ENCODE measurements at regions not wholly inside any gene's neighbourhood (a gene's known extent, or its start where the extent isn't known, plus 50 kb on each side); places are given as distances from the start of the nearest gene placed in this dataset.
A peak's percentile ranks its signal among the peaks of the same experiment; 100 is the strongest.

DNA sequence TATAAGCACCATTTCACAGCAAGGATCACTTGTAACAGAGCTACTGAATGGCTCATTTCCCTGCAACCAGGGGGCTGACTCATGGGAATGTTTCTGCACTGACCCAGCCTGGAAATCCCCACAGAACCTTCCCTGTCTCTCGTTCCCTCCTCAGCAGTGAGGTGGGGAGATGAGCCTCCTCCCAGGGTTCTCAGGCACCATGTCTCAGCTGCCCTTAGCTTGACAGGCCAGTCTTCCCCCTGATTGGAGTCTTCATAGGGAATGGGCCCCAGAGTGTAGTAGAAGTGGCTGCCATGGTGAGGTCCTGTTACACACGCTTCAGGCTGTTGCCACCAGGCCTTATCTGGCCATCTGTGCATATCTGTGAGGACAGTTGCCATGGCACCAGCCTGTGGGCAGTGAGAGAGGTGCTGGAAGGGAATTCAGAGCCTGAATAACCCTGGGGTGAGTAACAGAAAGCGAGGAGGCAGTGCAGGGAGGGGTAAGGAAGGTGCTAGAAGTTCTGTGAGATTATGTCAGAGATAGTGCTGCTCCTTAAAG is 324.4 kb downstream of the ENC1 start:
- H3K27ac Mint-ChIP-seq (ENCODE audit: unreplicated experiment) = peak overlapping the region; percentile 90
- no peak overlapping the region for H3K4me3 Mint-ChIP-seq (ENCODE audit: low read depth, unreplicated experiment)
- intact Hi-C loops (cut with micrococcal nuclease; ENCODE audit: unreplicated experiment) = loop anchor here (5.0 kb wide), 1 partner anchor 84 kb away; no protein-coding TSS in a partner anchor
- no peaks in the 10 kb centered on the region for H3K27me3 Mint-ChIP-seq (ENCODE audit: unreplicated experiment)
- CTCF ChIA-PET = interaction anchor here (0.8 to 2.2 kb wide), 4 partner anchors 9 to 327 kb away, joined by 3 to 5 read pairs (median 4); no protein-coding TSS in a partner anchor
- BruUV-seq (replicated peaks) = no TSS peak
- peaks cover 57% of the 10 kb centered on the region for H3K4me1 Mint-ChIP-seq (ENCODE audit: low read depth, unreplicated experiment)
- peak; percentile 83 for DNase-seq
- H3K36me3 Mint-ChIP-seq (ENCODE audit: insufficient read depth, unreplicated experiment) = no peaks in the 10 kb centered on the region
- TF ChIP-seq, protein P1, sequence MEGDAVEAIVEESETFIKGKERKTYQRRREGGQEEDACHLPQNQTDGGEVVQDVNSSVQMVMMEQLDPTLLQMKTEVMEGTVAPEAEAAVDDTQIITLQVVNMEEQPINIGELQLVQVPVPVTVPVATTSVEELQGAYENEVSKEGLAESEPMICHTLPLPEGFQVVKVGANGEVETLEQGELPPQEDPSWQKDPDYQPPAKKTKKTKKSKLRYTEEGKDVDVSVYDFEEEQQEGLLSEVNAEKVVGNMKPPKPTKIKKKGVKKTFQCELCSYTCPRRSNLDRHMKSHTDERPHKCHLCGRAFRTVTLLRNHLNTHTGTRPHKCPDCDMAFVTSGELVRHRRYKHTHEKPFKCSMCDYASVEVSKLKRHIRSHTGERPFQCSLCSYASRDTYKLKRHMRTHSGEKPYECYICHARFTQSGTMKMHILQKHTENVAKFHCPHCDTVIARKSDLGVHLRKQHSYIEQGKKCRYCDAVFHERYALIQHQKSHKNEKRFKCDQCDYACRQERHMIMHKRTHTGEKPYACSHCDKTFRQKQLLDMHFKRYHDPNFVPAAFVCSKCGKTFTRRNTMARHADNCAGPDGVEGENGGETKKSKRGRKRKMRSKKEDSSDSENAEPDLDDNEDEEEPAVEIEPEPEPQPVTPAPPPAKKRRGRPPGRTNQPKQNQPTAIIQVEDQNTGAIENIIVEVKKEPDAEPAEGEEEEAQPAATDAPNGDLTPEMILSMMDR (IDR thresholded peaks at IDR 0.05; ENCODE audit: unreplicated experiment) = no peak
- peaks cover 3% of the 10 kb centered on the region for H3K9me3 Mint-ChIP-seq (ENCODE audit: low read depth, unreplicated experiment)

DNA sequence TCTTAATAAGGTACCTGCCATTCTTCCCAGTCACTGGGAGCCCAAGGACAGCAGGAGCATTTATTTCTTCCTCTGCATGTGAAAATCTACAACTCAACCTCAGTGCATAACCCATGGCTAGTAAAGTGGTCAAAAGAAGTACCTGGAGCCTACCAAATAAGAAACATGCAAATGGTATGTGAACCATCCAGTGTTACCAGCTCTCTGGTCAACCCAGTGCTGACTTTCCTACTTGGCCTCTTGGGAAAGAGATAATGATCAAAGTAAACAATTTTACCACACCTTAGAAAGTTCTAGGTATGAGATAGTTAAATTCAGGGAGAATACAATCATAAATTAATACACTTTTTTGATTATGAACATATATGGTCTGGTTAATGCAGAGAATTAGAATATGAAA is 325.6 kb downstream of the ENC1 start:
- TF ChIP-seq, protein P1 (IDR thresholded peaks at IDR 0.05; ENCODE audit: unreplicated experiment) = no peak
- H3K27me3 Mint-ChIP-seq (ENCODE audit: unreplicated experiment) = no peaks in the 10 kb centered on the region
- peak overlapping the region; percentile 90 for H3K27ac Mint-ChIP-seq (ENCODE audit: unreplicated experiment)
- peak; percentile 40 for DNase-seq
- CTCF ChIA-PET = interaction anchor here (1.3 to 2.2 kb wide), 3 partner anchors 8 to 334 kb away, joined by 3 to 7 read pairs (median 5); no protein-coding TSS in a partner anchor
- H3K4me1 Mint-ChIP-seq (ENCODE audit: low read depth, unreplicated experiment) = peaks cover 47% of the 10 kb centered on the region
- intact Hi-C loops (cut with micrococcal nuclease; ENCODE audit: unreplicated experiment) = loop anchor here (5.0 kb wide), 1 partner anchor 83 kb away; no protein-coding TSS in a partner anchor
- H3K9me3 Mint-ChIP-seq (ENCODE audit: low read depth, unreplicated experiment) = peaks cover 3% of the 10 kb centered on the region
- no peak overlapping the region for H3K4me3 Mint-ChIP-seq (ENCODE audit: low read depth, unreplicated experiment)
- BruUV-seq (replicated peaks) = no TSS peak
- H3K36me3 Mint-ChIP-seq (ENCODE audit: insufficient read depth, unreplicated experiment) = no peaks in the 10 kb centered on the region

DNA sequence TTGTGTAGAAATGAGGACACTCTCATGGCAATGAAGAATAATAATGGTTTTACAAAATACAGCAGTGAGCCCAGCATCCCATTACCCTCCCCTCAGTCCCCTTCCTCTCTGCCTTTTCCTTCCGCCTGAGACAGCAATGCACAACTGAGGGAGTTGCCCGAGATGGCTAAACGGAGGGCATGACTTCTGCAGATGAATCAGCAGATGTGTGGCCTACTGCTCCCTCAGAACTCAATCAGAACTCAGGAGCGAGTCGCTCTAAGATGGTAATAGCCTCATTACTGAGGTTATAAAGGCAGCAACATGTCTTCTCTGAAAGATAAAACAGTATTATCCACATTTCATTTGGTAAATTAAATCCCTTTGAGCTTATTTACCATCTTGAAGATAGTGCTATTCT is 326.6 kb downstream of the ENC1 start:
- Mint-ChIP-seq H3K27me3 (ENCODE audit: unreplicated experiment) (no peaks in the 10 kb centered on the region), H3K4me1 (ENCODE audit: low read depth, unreplicated experiment) (peaks cover 43% of the 10 kb centered on the region), H3K4me3 (ENCODE audit: low read depth, unreplicated experiment) (no peak overlapping the region), H3K36me3 (ENCODE audit: insufficient read depth, unreplicated experiment) (no peaks in the 10 kb centered on the region), H3K27ac (ENCODE audit: unreplicated experiment) (no peak overlapping the region), H3K9me3 (ENCODE audit: low read depth, unreplicated experiment) (peaks cover 3% of the 10 kb centered on the region)
- no peak for DNase-seq
- BruUV-seq (replicated peaks) = no TSS peak
- intact Hi-C loops (cut with micrococcal nuclease; ENCODE audit: unreplicated experiment) = no loop called here
- CTCF ChIA-PET = interaction anchor here (1.5 kb wide), 1 partner anchor 335 kb away, joined by 7 read pairs; no protein-coding TSS in a partner anchor
- TF ChIP-seq, protein P1 (IDR thresholded peaks at IDR 0.05; ENCODE audit: unreplicated experiment) = no peak

DNA sequence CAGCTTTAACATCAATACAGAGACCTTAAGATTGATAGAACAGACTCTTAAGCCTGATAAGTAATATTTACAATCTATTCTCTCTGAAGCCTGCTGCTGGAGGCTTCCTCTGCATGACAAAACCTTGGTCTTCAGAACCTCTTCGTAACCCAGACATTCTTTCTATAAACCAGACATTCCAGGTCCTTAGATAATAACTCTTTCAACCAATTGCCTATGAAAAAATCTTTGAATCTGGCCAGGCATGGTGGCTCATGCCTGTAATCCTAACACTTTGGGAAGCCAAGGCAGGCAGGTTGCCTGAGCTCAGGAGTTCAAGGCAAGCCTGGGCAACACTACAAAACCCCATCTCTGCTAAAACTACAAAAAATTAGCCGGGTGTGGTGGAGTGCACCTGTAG is 327.8 kb downstream of the ENC1 start:
- no peaks in the 10 kb centered on the region for H3K36me3 Mint-ChIP-seq (ENCODE audit: insufficient read depth, unreplicated experiment)
- TF ChIP-seq, protein P1 (IDR thresholded peaks at IDR 0.05; ENCODE audit: unreplicated experiment) = no peak
- no peak for DNase-seq
- CTCF ChIA-PET = interaction anchor here (0.7 to 1.0 kb wide), 2 partner anchors 20 to 26 kb away, joined by 3 read pairs; no protein-coding TSS in a partner anchor
- no peaks in the 10 kb centered on the region for H3K27me3 Mint-ChIP-seq (ENCODE audit: unreplicated experiment)
- peaks cover 33% of the 10 kb centered on the region for H3K4me1 Mint-ChIP-seq (ENCODE audit: low read depth, unreplicated experiment)
- BruUV-seq (replicated peaks) = no TSS peak
- intact Hi-C loops (cut with micrococcal nuclease; ENCODE audit: unreplicated experiment) = no loop called here
- peaks cover 3% of the 10 kb centered on the region for H3K9me3 Mint-ChIP-seq (ENCODE audit: low read depth, unreplicated experiment)
- no peak overlapping the region for H3K4me3 Mint-ChIP-seq (ENCODE audit: low read depth, unreplicated experiment)
- H3K27ac Mint-ChIP-seq (ENCODE audit: unreplicated experiment) = no peak overlapping the region

All from Calu3 (cell line).